C4-2B (cell line): ENCODE measurements at regions not wholly inside any gene's neighbourhood (a gene's known extent, or its start where the extent isn't known, plus 50 kb on each side); places are given as distances from the start of the nearest gene placed in this dataset.

Experiments
- ZFX ChIP-seq: fragments of 450-650 bp; IDR thresholded peaks from 2 replicates; pipeline ENCODE4 v1.6.1; 2017
- TF ChIP-seq, protein P1 (sequence below): fragments of 450-650 bp; conservative IDR thresholded peaks from 2 replicates; pipeline ENCODE4 v1.5.1; 2017; ENCODE audit warnings: mild to moderate bottlenecking

- TF ChIP-seq, protein P1, sequence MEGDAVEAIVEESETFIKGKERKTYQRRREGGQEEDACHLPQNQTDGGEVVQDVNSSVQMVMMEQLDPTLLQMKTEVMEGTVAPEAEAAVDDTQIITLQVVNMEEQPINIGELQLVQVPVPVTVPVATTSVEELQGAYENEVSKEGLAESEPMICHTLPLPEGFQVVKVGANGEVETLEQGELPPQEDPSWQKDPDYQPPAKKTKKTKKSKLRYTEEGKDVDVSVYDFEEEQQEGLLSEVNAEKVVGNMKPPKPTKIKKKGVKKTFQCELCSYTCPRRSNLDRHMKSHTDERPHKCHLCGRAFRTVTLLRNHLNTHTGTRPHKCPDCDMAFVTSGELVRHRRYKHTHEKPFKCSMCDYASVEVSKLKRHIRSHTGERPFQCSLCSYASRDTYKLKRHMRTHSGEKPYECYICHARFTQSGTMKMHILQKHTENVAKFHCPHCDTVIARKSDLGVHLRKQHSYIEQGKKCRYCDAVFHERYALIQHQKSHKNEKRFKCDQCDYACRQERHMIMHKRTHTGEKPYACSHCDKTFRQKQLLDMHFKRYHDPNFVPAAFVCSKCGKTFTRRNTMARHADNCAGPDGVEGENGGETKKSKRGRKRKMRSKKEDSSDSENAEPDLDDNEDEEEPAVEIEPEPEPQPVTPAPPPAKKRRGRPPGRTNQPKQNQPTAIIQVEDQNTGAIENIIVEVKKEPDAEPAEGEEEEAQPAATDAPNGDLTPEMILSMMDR: no peak
- TF ChIP-seq ZFX: no peak
Measured at GRCh38 chr13:105625691-105626090, 909.8 kb downstream of the EFNB2 start.
